SK-N-SH (cell line): ENCODE measurements at regions not wholly inside any gene's neighbourhood (a gene's known extent, or its start where the extent isn't known, plus 50 kb on each side); places are given as distances from the start of the nearest gene placed in this dataset.

Source experiments
- EP300 ChIP-seq, 2 experiments: IDR thresholded peaks; 2 replicates each; pipeline versions ENCODE4 v1.4.0 to v1.6.1; 2012; ENCODE audit warnings: borderline replicate concordance in 1 of 2, low read depth in 1 of 2, low read length in 1 of 2
- EZH2phosphoT487 ChIP-seq: fragments of 200-600 bp; sonication (generic); IDR thresholded peaks from 2 replicates; pipeline ENCODE4 v1.6.1; 2017; ENCODE audit warnings: low read depth, mixed run types, mild to moderate bottlenecking, antibody characterized with exemption, moderate library complexity, borderline replicate concordance
- GABPA ChIP-seq: IDR thresholded peaks from 2 replicates; pipeline ENCODE4 v1.4.0; 2012; ENCODE audit warnings: low read depth, mild to moderate bottlenecking
- MXI1 ChIP-seq: IDR thresholded peaks from 2 replicates; pipeline ENCODE4 v1.6.1; 2012; ENCODE audit warnings: mild to moderate bottlenecking, low read depth, low read length, improper control_type of control experiment
- POLR2AphosphoS5 ChIP-seq: IDR thresholded peaks from 2 replicates; pipeline ENCODE4 v1.6.1; 2012; ENCODE audit warnings: low read depth, low read length
- RCOR1 ChIP-seq: fragments of 150-350 bp; IDR thresholded peaks from 2 replicates; pipeline ENCODE4 v1.6.1; 2017; ENCODE audit warnings: antibody characterized with exemption, low read length
- SIN3A ChIP-seq: IDR thresholded peaks from 2 replicates; pipeline ENCODE4 v1.6.1; 2012; ENCODE audit warnings: low read depth, mild to moderate bottlenecking, low read length, moderate library complexity, borderline replicate concordance
- TCF12 ChIP-seq: IDR thresholded peaks from 2 replicates; pipeline ENCODE4 v1.4.0; 2012
- TEAD4 ChIP-seq: IDR thresholded peaks from 2 replicates; pipeline ENCODE4 v1.4.0; 2012; ENCODE audit warnings: mild to moderate bottlenecking, borderline replicate concordance; ENCODE audit not compliant: insufficient read depth
- YY1 ChIP-seq: IDR thresholded peaks from 2 replicates; pipeline ENCODE4 v1.4.0; 2012; ENCODE audit warnings: low read depth, mild to moderate bottlenecking
- TF ChIP-seq, protein P1 (sequence below): fragments of 200-600 bp; sonication (generic); IDR thresholded peaks from 2 replicates; pipeline ENCODE4 v1.6.1; 2017; ENCODE audit warnings: antibody characterized with exemption, mild to moderate bottlenecking, moderate library complexity
- TF ChIP-seq, protein P2 (sequence below): IDR thresholded peaks from 2 replicates; pipeline ENCODE4; 2012
- TF ChIP-seq, protein P3 (sequence below): IDR thresholded peaks from 2 replicates; pipeline ENCODE4 v1.4.0; 2012; ENCODE audit warnings: low read depth, borderline replicate concordance

DNA sequence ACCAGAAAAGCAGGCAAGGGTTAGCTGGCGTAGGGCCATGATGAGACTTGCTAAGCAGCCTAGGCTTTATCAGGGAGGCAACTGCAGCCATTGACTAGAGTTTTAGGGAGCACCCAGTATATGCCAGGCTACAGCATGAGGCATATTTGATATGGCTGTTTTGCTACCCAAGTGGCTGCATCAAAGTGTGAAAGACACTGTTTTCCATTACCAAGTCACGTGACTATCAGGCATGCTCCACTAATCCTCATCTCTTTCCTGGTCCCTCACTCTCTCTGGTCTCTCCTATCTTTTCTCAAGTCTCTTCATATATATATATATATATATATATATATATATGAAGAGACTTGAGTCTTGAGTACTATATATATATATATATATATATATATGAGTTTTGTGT, 206.7 kb upstream of the POU3F1 start:
- TF ChIP-seq, protein P1, sequence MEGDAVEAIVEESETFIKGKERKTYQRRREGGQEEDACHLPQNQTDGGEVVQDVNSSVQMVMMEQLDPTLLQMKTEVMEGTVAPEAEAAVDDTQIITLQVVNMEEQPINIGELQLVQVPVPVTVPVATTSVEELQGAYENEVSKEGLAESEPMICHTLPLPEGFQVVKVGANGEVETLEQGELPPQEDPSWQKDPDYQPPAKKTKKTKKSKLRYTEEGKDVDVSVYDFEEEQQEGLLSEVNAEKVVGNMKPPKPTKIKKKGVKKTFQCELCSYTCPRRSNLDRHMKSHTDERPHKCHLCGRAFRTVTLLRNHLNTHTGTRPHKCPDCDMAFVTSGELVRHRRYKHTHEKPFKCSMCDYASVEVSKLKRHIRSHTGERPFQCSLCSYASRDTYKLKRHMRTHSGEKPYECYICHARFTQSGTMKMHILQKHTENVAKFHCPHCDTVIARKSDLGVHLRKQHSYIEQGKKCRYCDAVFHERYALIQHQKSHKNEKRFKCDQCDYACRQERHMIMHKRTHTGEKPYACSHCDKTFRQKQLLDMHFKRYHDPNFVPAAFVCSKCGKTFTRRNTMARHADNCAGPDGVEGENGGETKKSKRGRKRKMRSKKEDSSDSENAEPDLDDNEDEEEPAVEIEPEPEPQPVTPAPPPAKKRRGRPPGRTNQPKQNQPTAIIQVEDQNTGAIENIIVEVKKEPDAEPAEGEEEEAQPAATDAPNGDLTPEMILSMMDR, result no peak
- TF ChIP-seq TEAD4, result no peak
- TF ChIP-seq, protein P2, sequence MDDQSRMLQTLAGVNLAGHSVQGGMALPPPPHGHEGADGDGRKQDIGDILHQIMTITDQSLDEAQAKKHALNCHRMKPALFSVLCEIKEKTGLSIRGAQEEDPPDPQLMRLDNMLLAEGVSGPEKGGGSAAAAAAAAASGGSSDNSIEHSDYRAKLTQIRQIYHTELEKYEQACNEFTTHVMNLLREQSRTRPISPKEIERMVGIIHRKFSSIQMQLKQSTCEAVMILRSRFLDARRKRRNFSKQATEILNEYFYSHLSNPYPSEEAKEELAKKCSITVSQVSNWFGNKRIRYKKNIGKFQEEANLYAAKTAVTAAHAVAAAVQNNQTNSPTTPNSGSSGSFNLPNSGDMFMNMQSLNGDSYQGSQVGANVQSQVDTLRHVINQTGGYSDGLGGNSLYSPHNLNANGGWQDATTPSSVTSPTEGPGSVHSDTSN, result no peak
- no peak for TF ChIP-seq EZH2phosphoT487
- TF ChIP-seq MXI1, result no peak
- TF ChIP-seq EP300 (IDR thresholded peaks at IDR 0.05; ENCODE audit: borderline replicate concordance in 1 of 2, low read depth in 1 of 2, low read length in 1 of 2), result no peak
- TF ChIP-seq YY1, result no peak
- no peak for TF ChIP-seq TCF12
- no peak for TF ChIP-seq GABPA
- no peak for TF ChIP-seq RCOR1
- TF ChIP-seq, protein P3, sequence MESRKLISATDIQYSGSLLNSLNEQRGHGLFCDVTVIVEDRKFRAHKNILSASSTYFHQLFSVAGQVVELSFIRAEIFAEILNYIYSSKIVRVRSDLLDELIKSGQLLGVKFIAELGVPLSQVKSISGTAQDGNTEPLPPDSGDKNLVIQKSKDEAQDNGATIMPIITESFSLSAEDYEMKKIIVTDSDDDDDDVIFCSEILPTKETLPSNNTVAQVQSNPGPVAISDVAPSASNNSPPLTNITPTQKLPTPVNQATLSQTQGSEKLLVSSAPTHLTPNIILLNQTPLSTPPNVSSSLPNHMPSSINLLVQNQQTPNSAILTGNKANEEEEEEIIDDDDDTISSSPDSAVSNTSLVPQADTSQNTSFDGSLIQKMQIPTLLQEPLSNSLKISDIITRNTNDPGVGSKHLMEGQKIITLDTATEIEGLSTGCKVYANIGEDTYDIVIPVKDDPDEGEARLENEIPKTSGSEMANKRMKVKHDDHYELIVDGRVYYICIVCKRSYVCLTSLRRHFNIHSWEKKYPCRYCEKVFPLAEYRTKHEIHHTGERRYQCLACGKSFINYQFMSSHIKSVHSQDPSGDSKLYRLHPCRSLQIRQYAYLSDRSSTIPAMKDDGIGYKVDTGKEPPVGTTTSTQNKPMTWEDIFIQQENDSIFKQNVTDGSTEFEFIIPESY, result no peak
- TF ChIP-seq POLR2AphosphoS5, result no peak
- TF ChIP-seq SIN3A, result no peak
